MM.1S (cell line): ENCODE measurements at regions not wholly inside any gene's neighbourhood (a gene's known extent, or its start where the extent isn't known, plus 50 kb on each side); places are given as distances from the start of the nearest gene placed in this dataset.

ENCODE experiments used
- DNase-seq: peaks from one replicate; pipeline ENCODE4 v3.0.0-alpha.2; 2015
- H2AFZ ChIP-seq: fragments of 300-600 bp; sonication (generic); 2 replicates; pipeline ENCODE4 v1.6.0; 2016; ENCODE audit warnings: antibody characterized with exemption, low read length
- H3F3A ChIP-seq: fragments of 300-600 bp; sonication (generic); 2 replicates; pipeline ENCODE4 v1.6.1; 2016; ENCODE audit warnings: mild to moderate bottlenecking, antibody characterized with exemption, low read length, moderate library complexity, mixed read lengths; ENCODE audit not compliant: insufficient read depth
- H3K27ac ChIP-seq: fragments of 300-600 bp; sonication (generic); 2 replicates; pipeline ENCODE4 v1.5.1; 2016; ENCODE audit warnings: mild to moderate bottlenecking, low read length
- H3K27me3 ChIP-seq: fragments of 300-600 bp; sonication (generic); replicated peaks from 2 replicates; pipeline ENCODE4 v1.6.0; 2016; ENCODE audit warnings: low read length; ENCODE audit not compliant: insufficient read depth
- H3K36me3 ChIP-seq: fragments of 300-600 bp; sonication (generic); replicated peaks from 2 replicates; pipeline ENCODE4 v1.6.1; 2016; ENCODE audit warnings: mild to moderate bottlenecking, low read length, mixed read lengths; ENCODE audit not compliant: insufficient read depth
- H3K4me1 ChIP-seq: fragments of 300-600 bp; sonication (generic); 2 replicates; pipeline ENCODE4 v1.6.1; 2016; ENCODE audit warnings: low read length, mixed read lengths
- H3K4me2 ChIP-seq: fragments of 300-600 bp; sonication (generic); 2 replicates; pipeline ENCODE4 v1.6.0; 2016; ENCODE audit warnings: low read depth, low read length
- H3K4me3 ChIP-seq: fragments of 300-600 bp; sonication (generic); 2 replicates; pipeline ENCODE4 v1.5.1; 2016; ENCODE audit warnings: low read length, mixed read lengths
- H3K79me2 ChIP-seq: fragments of 300-600 bp; sonication (generic); 2 replicates; pipeline ENCODE4 v1.6.1; 2016; ENCODE audit warnings: mixed run types, low read length, mixed read lengths
- H3K9ac ChIP-seq: fragments of 300-600 bp; sonication (generic); 2 replicates; pipeline ENCODE4 v1.6.1; 2016; ENCODE audit warnings: low read length, mixed read lengths
- H3K9me2 ChIP-seq: fragments of 300-600 bp; sonication (generic); replicated peaks from 2 replicates; pipeline ENCODE4 v1.6.1; 2016; ENCODE audit warnings: mild to moderate bottlenecking, low read length, mixed read lengths; ENCODE audit not compliant: insufficient read depth
- H3K9me3 ChIP-seq: fragments of 300-600 bp; sonication (generic); replicated peaks from 2 replicates; pipeline ENCODE4 v1.6.1; 2016; ENCODE audit warnings: mild to moderate bottlenecking, low read length, mixed read lengths; ENCODE audit not compliant: insufficient read depth
- H4K20me1 ChIP-seq: fragments of 300-600 bp; sonication (generic); 2 replicates; pipeline ENCODE4 v1.6.1; 2016; ENCODE audit warnings: mild to moderate bottlenecking, low read length, moderate library complexity, mixed read lengths; ENCODE audit not compliant: insufficient read depth
- EZH2 ChIP-seq: fragments of 300-600 bp; sonication (generic); optimal IDR thresholded peaks from 2 replicates; pipeline ENCODE3; 2017; ENCODE audit warnings: low read depth, mild to moderate bottlenecking, antibody characterized with exemption, low read length, mixed read lengths
- EZH2phosphoT487 ChIP-seq: fragments of 300-600 bp; sonication (generic); IDR thresholded peaks from 2 replicates; pipeline ENCODE4 v1.6.1; 2018; ENCODE audit warnings: antibody characterized with exemption, low read length
- TF ChIP-seq, protein P1 (sequence below): fragments of 300-600 bp; sonication (generic); IDR thresholded peaks from 2 replicates; pipeline ENCODE4 v1.5.1; 2016; ENCODE audit warnings: antibody characterized with exemption, low read length, mixed read lengths

DNA sequence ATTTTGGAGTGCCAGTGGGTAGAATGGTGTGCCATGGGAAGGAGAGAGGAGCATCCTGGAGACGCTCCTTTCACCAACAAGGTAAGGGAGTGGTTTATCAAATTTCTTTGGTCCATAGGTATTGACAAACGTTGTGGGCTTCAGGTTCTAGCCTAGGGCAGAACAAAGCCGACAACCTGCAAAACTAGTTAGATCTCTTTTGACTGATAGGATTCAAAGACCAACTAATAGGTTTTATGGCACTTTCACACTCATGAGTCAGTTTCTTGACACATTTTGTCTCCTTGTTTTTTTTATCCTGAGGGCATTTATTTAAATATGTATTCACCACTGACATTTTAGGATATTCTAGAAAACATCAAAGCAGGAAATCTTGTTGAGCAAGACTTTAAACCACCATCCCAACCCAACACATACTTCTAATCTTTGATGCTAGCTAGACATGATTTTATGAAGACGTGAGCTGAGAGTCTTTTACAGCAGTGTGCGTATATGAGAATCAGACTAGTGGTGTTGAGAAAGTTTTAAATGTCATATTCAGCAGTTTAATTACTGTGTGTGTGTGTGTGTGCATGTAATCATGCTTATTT, 370.4 kb upstream of the HSF2 start:
- Histone ChIP-seq H3K9me3 (no peaks in the 10 kb centered on the region), H3K4me1 (no peaks in the 10 kb centered on the region), H3K9me2 (no peaks in the 10 kb centered on the region), H3K27me3 (no peaks in the 10 kb centered on the region), H4K20me1 (no peaks in the 10 kb centered on the region), H3K4me2 (no peak overlapping the region), H3F3A (no peaks in the 10 kb centered on the region), H3K9ac (no peak overlapping the region), H3K27ac (no peak overlapping the region), H3K4me3 (no peak overlapping the region), H2AFZ (no peak overlapping the region), H3K36me3 (no peaks in the 10 kb centered on the region), H3K79me2 (no peaks in the 10 kb centered on the region)
- DNase-seq = no peak
- no peak for TF ChIP-seq EZH2
- TF ChIP-seq EZH2phosphoT487 = no peak
- TF ChIP-seq, protein P1, sequence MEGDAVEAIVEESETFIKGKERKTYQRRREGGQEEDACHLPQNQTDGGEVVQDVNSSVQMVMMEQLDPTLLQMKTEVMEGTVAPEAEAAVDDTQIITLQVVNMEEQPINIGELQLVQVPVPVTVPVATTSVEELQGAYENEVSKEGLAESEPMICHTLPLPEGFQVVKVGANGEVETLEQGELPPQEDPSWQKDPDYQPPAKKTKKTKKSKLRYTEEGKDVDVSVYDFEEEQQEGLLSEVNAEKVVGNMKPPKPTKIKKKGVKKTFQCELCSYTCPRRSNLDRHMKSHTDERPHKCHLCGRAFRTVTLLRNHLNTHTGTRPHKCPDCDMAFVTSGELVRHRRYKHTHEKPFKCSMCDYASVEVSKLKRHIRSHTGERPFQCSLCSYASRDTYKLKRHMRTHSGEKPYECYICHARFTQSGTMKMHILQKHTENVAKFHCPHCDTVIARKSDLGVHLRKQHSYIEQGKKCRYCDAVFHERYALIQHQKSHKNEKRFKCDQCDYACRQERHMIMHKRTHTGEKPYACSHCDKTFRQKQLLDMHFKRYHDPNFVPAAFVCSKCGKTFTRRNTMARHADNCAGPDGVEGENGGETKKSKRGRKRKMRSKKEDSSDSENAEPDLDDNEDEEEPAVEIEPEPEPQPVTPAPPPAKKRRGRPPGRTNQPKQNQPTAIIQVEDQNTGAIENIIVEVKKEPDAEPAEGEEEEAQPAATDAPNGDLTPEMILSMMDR = no peak

- Histone ChIP-seq H2AFZ (no peak overlapping the region), H3K4me2 (no peak overlapping the region), H3K9me2 (no peaks in the 10 kb centered on the region)
Observed at GRCh38 chr6:122033564-122034181, 365.8 kb upstream of the HSF2 start.

GRCh38 chr6:122035173-122035572, 364.3 kb upstream of the HSF2 start:
- Histone ChIP-seq H3K9me3 (no peaks in the 10 kb centered on the region), H3K4me1 (no peaks in the 10 kb centered on the region), H3K27me3 (no peaks in the 10 kb centered on the region), H3K9ac (no peak overlapping the region), H2AFZ (no peak overlapping the region), H3K79me2 (no peaks in the 10 kb centered on the region), H3K27ac (no peak overlapping the region), H3K4me3 (no peak overlapping the region), H3K4me2 (no peak overlapping the region), H4K20me1 (no peaks in the 10 kb centered on the region), H3K9me2 (no peaks in the 10 kb centered on the region), H3K36me3 (no peaks in the 10 kb centered on the region), H3F3A (no peaks in the 10 kb centered on the region)
- TF ChIP-seq EZH2 = no peak
- TF ChIP-seq, protein P1 = no peak
- TF ChIP-seq EZH2phosphoT487 = no peak
- DNase-seq = no peak

More at GRCh38 chr6:122033564-122034181, 365.8 kb upstream of the HSF2 start:
- H4K20me1 ChIP-seq = no peaks in the 10 kb centered on the region
- no peak overlapping the region for H3K27ac ChIP-seq
- peak; percentile 59 for DNase-seq
- H3K9ac ChIP-seq = no peak overlapping the region
- no peaks in the 10 kb centered on the region for H3K79me2 ChIP-seq
- no peak overlapping the region for H3K4me3 ChIP-seq
- no peaks in the 10 kb centered on the region for H3K27me3 ChIP-seq
- TF ChIP-seq EZH2phosphoT487 (no peak), EZH2 (no peak)
- TF ChIP-seq, protein P1 = peak; percentile 65
- no peaks in the 10 kb centered on the region for H3K4me1 ChIP-seq
- H3F3A ChIP-seq = no peaks in the 10 kb centered on the region
- no peaks in the 10 kb centered on the region for H3K36me3 ChIP-seq
- no peaks in the 10 kb centered on the region for H3K9me3 ChIP-seq
